IMR-90 (cell line): ENCODE measurements at regions not wholly inside any gene's neighbourhood (a gene's known extent, or its start where the extent isn't known, plus 50 kb on each side); places are given as distances from the start of the nearest gene placed in this dataset.

Experiments used
- BHLHE40 ChIP-seq: fragments of 150-350 bp; IDR thresholded peaks from 2 replicates; pipeline ENCODE4 v1.6.1; 2016; ENCODE audit warnings: mild to moderate bottlenecking, low read depth, low read length
- CEBPB ChIP-seq: IDR thresholded peaks from 2 replicates; pipeline ENCODE4 v1.6.1; 2012; ENCODE audit warnings: low read depth, low read length, improper control_type of control experiment
- CHD1 ChIP-seq: IDR thresholded peaks from 2 replicates; pipeline ENCODE4 v1.6.1; 2012; ENCODE audit warnings: low read depth, low read length, improper control_type of control experiment
- MAFK ChIP-seq: IDR thresholded peaks from 2 replicates; pipeline ENCODE4 v1.6.1; 2012; ENCODE audit warnings: low read depth, low read length, improper control_type of control experiment
- MAZ ChIP-seq: IDR thresholded peaks from 2 replicates; pipeline ENCODE4 v1.6.1; 2012; ENCODE audit warnings: low read depth, mild to moderate bottlenecking, low read length, improper control_type of control experiment, moderate library complexity, borderline replicate concordance
- POLR2A ChIP-seq: IDR thresholded peaks from 2 replicates; pipeline ENCODE4 v1.6.1; 2012; ENCODE audit warnings: mild to moderate bottlenecking, low read depth, low read length
- RAD21 ChIP-seq: IDR thresholded peaks from 2 replicates; pipeline ENCODE4 v1.6.1; 2012; ENCODE audit warnings: low read length, improper control_type of control experiment
- RFX5 ChIP-seq: IDR thresholded peaks from 2 replicates; pipeline ENCODE4 v1.8.0; 2012; ENCODE audit warnings: low read depth, mild to moderate bottlenecking, low read length, moderate library complexity
- SMC3 ChIP-seq: fragments of 150-350 bp; IDR thresholded peaks from 2 replicates; pipeline ENCODE4 v1.6.1; 2016; ENCODE audit warnings: low read depth, mild to moderate bottlenecking, antibody characterized with exemption, low read length, moderate library complexity
- TF ChIP-seq, protein P1 (sequence below): conservative IDR thresholded peaks from 2 replicates; pipeline ENCODE4 v1.5.1; 2012; ENCODE audit warnings: mild to moderate bottlenecking, low read depth, low read length, improper control_type of control experiment
- TF ChIP-seq, protein P2 (sequence below): fragments of 150-350 bp; IDR thresholded peaks from 2 replicates; pipeline ENCODE4 v1.6.1; 2016; ENCODE audit warnings: low read depth, mild to moderate bottlenecking, low read length, moderate library complexity, borderline replicate concordance

DNA sequence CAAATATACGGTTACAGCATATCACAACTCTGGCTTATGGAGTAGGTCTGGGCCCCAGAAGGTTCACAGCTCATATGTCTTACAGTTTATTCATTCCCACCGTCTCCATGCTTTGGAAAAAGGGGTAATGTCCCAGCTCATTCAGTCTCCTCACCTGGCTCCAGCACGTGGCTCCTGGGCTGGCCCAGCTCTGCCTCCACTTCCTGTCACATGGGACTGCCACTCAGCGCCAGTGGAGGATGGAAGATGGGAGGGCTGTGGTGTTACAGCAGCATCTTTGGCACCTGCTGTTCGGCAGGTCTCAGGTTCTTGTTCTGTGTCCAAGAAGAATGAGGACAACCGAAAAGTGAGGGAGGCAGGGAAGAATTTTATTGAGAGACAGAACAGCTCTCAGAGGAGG is 216.3 kb upstream of the ATXN7L3B start:
- TF ChIP-seq POLR2A (no peak), SMC3 (no peak), MAFK (no peak), BHLHE40 (no peak), RAD21 (no peak), RFX5 (no peak), MAZ (no peak), CHD1 (no peak), CEBPB (no peak)
- TF ChIP-seq, protein P1, sequence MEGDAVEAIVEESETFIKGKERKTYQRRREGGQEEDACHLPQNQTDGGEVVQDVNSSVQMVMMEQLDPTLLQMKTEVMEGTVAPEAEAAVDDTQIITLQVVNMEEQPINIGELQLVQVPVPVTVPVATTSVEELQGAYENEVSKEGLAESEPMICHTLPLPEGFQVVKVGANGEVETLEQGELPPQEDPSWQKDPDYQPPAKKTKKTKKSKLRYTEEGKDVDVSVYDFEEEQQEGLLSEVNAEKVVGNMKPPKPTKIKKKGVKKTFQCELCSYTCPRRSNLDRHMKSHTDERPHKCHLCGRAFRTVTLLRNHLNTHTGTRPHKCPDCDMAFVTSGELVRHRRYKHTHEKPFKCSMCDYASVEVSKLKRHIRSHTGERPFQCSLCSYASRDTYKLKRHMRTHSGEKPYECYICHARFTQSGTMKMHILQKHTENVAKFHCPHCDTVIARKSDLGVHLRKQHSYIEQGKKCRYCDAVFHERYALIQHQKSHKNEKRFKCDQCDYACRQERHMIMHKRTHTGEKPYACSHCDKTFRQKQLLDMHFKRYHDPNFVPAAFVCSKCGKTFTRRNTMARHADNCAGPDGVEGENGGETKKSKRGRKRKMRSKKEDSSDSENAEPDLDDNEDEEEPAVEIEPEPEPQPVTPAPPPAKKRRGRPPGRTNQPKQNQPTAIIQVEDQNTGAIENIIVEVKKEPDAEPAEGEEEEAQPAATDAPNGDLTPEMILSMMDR = no peak
- TF ChIP-seq, protein P2, sequence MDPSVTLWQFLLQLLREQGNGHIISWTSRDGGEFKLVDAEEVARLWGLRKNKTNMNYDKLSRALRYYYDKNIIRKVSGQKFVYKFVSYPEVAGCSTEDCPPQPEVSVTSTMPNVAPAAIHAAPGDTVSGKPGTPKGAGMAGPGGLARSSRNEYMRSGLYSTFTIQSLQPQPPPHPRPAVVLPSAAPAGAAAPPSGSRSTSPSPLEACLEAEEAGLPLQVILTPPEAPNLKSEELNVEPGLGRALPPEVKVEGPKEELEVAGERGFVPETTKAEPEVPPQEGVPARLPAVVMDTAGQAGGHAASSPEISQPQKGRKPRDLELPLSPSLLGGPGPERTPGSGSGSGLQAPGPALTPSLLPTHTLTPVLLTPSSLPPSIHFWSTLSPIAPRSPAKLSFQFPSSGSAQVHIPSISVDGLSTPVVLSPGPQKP = no peak
